ENCODE measurements at regions not wholly inside any gene's neighbourhood (a gene's known extent, or its start where the extent isn't known, plus 50 kb on each side); places are given as distances from the start of the nearest gene placed in this dataset.

GRCh38 chr4:57442831-57443291 lies 332.7 kb upstream of the IGFBP7 start:
- H3K27me3 ChIP-seq, result no peaks in the 10 kb centered on the region
- H3K4me1 ChIP-seq (ENCODE audit: low read depth), result no peaks in the 10 kb centered on the region
- H3K4me3 ChIP-seq, result no peak overlapping the region
- no peaks in the 10 kb centered on the region for H3K36me3 ChIP-seq
- H3K9me3 ChIP-seq (ENCODE audit: low read depth), result no peaks in the 10 kb centered on the region
- peak; percentile 68 for TF ChIP-seq CTCF (IDR thresholded peaks at IDR 0.05; ENCODE audit: low read depth, low read length)
- DNase-seq (ENCODE audit: low read depth in 1 of 2, low spot score in 1 of 2), result peak; percentile 40 to 73
- no peak overlapping the region for H3K27ac ChIP-seq

GRCh38 chr4:57442241-57442640 lies 332.1 kb upstream of the IGFBP7 start:
- no peak for TF ChIP-seq CTCF (IDR thresholded peaks at IDR 0.05; ENCODE audit: low read depth, low read length)
- Histone ChIP-seq H3K27ac (no peak overlapping the region), H3K36me3 (no peaks in the 10 kb centered on the region)

GRCh38 chr4:57437649-57438048 lies 327.5 kb upstream of the IGFBP7 start:
- no peak for TF ChIP-seq CTCF (IDR thresholded peaks at IDR 0.05; ENCODE audit: low read depth, low read length)

More at GRCh38 chr4:57442241-57442640, 332.1 kb upstream of the IGFBP7 start:
- DNase-seq (ENCODE audit: low read depth in 1 of 2, low spot score in 1 of 2), result no peak
- Histone ChIP-seq H3K27me3 (no peaks in the 10 kb centered on the region), H3K4me1 (ENCODE audit: low read depth) (no peaks in the 10 kb centered on the region), H3K9me3 (ENCODE audit: low read depth) (no peaks in the 10 kb centered on the region), H3K4me3 (no peak overlapping the region)

GRCh38 chr4:57435300-57435699 lies 325.1 kb upstream of the IGFBP7 start:
- no peak for TF ChIP-seq CTCF (IDR thresholded peaks at IDR 0.05; ENCODE audit: low read depth, low read length)
- H3K27ac ChIP-seq, result no peak overlapping the region
- H3K27me3 ChIP-seq, result no peaks in the 10 kb centered on the region
- no peaks in the 10 kb centered on the region for H3K36me3 ChIP-seq
- H3K4me1 ChIP-seq (ENCODE audit: low read depth), result no peaks in the 10 kb centered on the region
- H3K9me3 ChIP-seq (ENCODE audit: low read depth), result no peaks in the 10 kb centered on the region
- no peak for DNase-seq (ENCODE audit: low read depth in 1 of 2, low spot score in 1 of 2)
- no peak overlapping the region for H3K4me3 ChIP-seq

More at GRCh38 chr4:57437649-57438048, 327.5 kb upstream of the IGFBP7 start:
- H3K27me3 ChIP-seq, result no peaks in the 10 kb centered on the region
- no peak overlapping the region for H3K4me3 ChIP-seq
- H3K9me3 ChIP-seq (ENCODE audit: low read depth), result no peaks in the 10 kb centered on the region
- H3K36me3 ChIP-seq, result no peaks in the 10 kb centered on the region
- no peak overlapping the region for H3K27ac ChIP-seq
- DNase-seq (ENCODE audit: low read depth in 1 of 2, low spot score in 1 of 2), result no peak
- no peaks in the 10 kb centered on the region for H3K4me1 ChIP-seq (ENCODE audit: low read depth)

- Histone ChIP-seq H3K9me3 (ENCODE audit: low read depth) (no peaks in the 10 kb centered on the region), H3K27ac (no peak overlapping the region), H3K27me3 (no peaks in the 10 kb centered on the region), H3K4me1 (ENCODE audit: low read depth) (no peaks in the 10 kb centered on the region), H3K4me3 (no peak overlapping the region), H3K36me3 (no peaks in the 10 kb centered on the region)
- no peak for TF ChIP-seq CTCF (IDR thresholded peaks at IDR 0.05; ENCODE audit: low read depth, low read length)
- no peak for DNase-seq (ENCODE audit: low read depth in 1 of 2, low spot score in 1 of 2)
These were observed 320.5 kb upstream of the IGFBP7 start for GRCh38 chr4:57430726-57431125.

All from cardiac muscle cell (in vitro differentiated cells and primary cell).